ENCODE measurements at regions not wholly inside any gene's neighbourhood (a gene's known extent, or its start where the extent isn't known, plus 50 kb on each side); places are given as distances from the start of the nearest gene placed in this dataset.

GRCh38 chr2:883803-884748 is 66.6 kb upstream of the SNTG2 start:
- no peaks in the 10 kb centered on the region for H4K20me1 ChIP-seq (ENCODE audit: insufficient read depth)
- no peaks in the 10 kb centered on the region for H3K4me1 ChIP-seq (ENCODE audit: control insufficient read depth in 1 of 2, insufficient read depth in 2 of 2, low read depth in 1 of 2, low read length in 1 of 2)
- no peaks in the 10 kb centered on the region for H3K36me3 ChIP-seq (replicated peaks in 1 of 2; ENCODE audit: control insufficient read depth in 1 of 2, insufficient read depth in 2 of 2, low read length in 1 of 2)
- TF ChIP-seq RXRA (IDR thresholded peaks at IDR 0.05; ENCODE audit: borderline replicate concordance, low read depth) = no peak
- TF ChIP-seq TEAD4 (IDR thresholded peaks at IDR 0.05; ENCODE audit: borderline replicate concordance, insufficient read depth) = no peak
- TF ChIP-seq REST (IDR thresholded peaks at IDR 0.05; ENCODE audit: low read depth, low read length) = no peak
- no peak for TF ChIP-seq FOXM1 (IDR thresholded peaks at IDR 0.05; ENCODE audit: low read depth)
- TF ChIP-seq PBX3 (IDR thresholded peaks at IDR 0.05) = no peak
- no peak for TF ChIP-seq IRF3 (IDR thresholded peaks at IDR 0.05; ENCODE audit: low read depth, low read length)
- TF ChIP-seq FOXJ3 (CRISPR knock-in tag; IDR thresholded peaks at IDR 0.05) = no peak
- TF ChIP-seq GATA2 (CRISPR knock-in tag; IDR thresholded peaks at IDR 0.05) = no peak
- TF ChIP-seq GABPA (IDR thresholded peaks at IDR 0.05; ENCODE audit: low read depth) = no peak
- TF ChIP-seq CHD2 (IDR thresholded peaks at IDR 0.05; ENCODE audit: low read length, partially characterized antibody) = no peak
- no peak overlapping the region for H3K9ac ChIP-seq
- no peak overlapping the region for H3K4me2 ChIP-seq
- DNase-seq = no peak
- ChIA-PET CTCF (interaction anchor here (0.8 kb wide), 1 partner anchor 14 kb away, joined by 5 read pairs; no protein-coding TSS in a partner anchor), POLR2A (no interaction called here)
- H3K79me2 ChIP-seq (ENCODE audit: insufficient read depth) = no peaks in the 10 kb centered on the region
- no peaks in the 10 kb centered on the region; the same call in 1 of the 2 replicates for H3K9me3 ChIP-seq
- no peaks in the 10 kb centered on the region for H3F3A ChIP-seq (replicated peaks; ENCODE audit: insufficient read depth)
- H3K9me2 ChIP-seq = no peaks in the 10 kb centered on the region
- no peak overlapping the region for H3K4me3 ChIP-seq (ENCODE audit: low read depth in 2 of 2, low read length in 1 of 2)
- no peak overlapping the region for H2AFZ ChIP-seq (ENCODE audit: low read depth)
- 41% methylated on average over 21 of the region's 21 CpGs for WGBS (ENCODE audit: low lambda C conversion rate)
- no peaks in the 10 kb centered on the region for H3K27me3 ChIP-seq (ENCODE audit: insufficient read depth)
- H3K27ac ChIP-seq (ENCODE audit: low read depth in 2 of 2, low read length in 1 of 2) = no peak overlapping the region
